ENCODE measurements at regions not wholly inside any gene's neighbourhood (a gene's known extent, or its start where the extent isn't known, plus 50 kb on each side); places are given as distances from the start of the nearest gene placed in this dataset.

- intact Hi-C loops (cut with DNase I), result no loop called here
- H3K4me3 ChIP-seq, result no peak overlapping the region
- no peaks in the 10 kb centered on the region for H3K27me3 ChIP-seq
- WGBS, 2 donors, result 13 to 48% methylated on average over 8 of the region's 8 CpGs
- no peak overlapping the region for H3K27ac ChIP-seq
- no peak for DNase-seq
- H3K9me3 ChIP-seq, result no peaks in the 10 kb centered on the region
- no peak for TF ChIP-seq POLR2A (IDR thresholded peaks at IDR 0.05)
- no peak for TF ChIP-seq CTCF (IDR thresholded peaks at IDR 0.05)
- no peak for TF ChIP-seq POLR2AphosphoS5 (IDR thresholded peaks at IDR 0.05)
- TF ChIP-seq EP300 (IDR thresholded peaks at IDR 0.05), result no peak
- no peaks in the 10 kb centered on the region for H3K4me1 ChIP-seq
- no peaks in the 10 kb centered on the region for H3K36me3 ChIP-seq
These were observed 119.1 kb upstream of the PDE10A start for GRCh38 chr6:165782134-165782533.

- no peaks in the 10 kb centered on the region for H3K36me3 ChIP-seq
- 75 to 85% methylated on average over 3 of the region's 3 CpGs for WGBS, 2 donors
- no peaks in the 10 kb centered on the region for H3K9me3 ChIP-seq
- H3K4me1 ChIP-seq, result no peaks in the 10 kb centered on the region
- TF ChIP-seq POLR2AphosphoS5 (IDR thresholded peaks at IDR 0.05) (no peak), CTCF (IDR thresholded peaks at IDR 0.05) (no peak), EP300 (IDR thresholded peaks at IDR 0.05) (no peak), POLR2A (IDR thresholded peaks at IDR 0.05) (no peak)
- no peaks in the 10 kb centered on the region for H3K27me3 ChIP-seq
- DNase-seq, result no peak
- no peak overlapping the region for H3K4me3 ChIP-seq
- no peak overlapping the region for H3K27ac ChIP-seq
- intact Hi-C loops (cut with DNase I), result no loop called here
These were observed 114.6 kb upstream of the PDE10A start for GRCh38 chr6:165777680-165778079.

- DNase-seq, result no peak
- no peaks in the 10 kb centered on the region for H3K36me3 ChIP-seq
- no peak overlapping the region for H3K4me3 ChIP-seq
- intact Hi-C loops (cut with DNase I), result no loop called here
- no peak overlapping the region for H3K27ac ChIP-seq
- no peaks in the 10 kb centered on the region for H3K4me1 ChIP-seq
- TF ChIP-seq EP300 (IDR thresholded peaks at IDR 0.05) (no peak), POLR2A (IDR thresholded peaks at IDR 0.05) (no peak), CTCF (IDR thresholded peaks at IDR 0.05) (no peak), POLR2AphosphoS5 (IDR thresholded peaks at IDR 0.05) (no peak)
- WGBS, 2 donors, result 36 to 55% methylated on average over 5 of the region's 5 CpGs
- no peaks in the 10 kb centered on the region for H3K9me3 ChIP-seq
- no peaks in the 10 kb centered on the region for H3K27me3 ChIP-seq
These were observed 113.7 kb upstream of the PDE10A start for GRCh38 chr6:165776691-165777090.

- intact Hi-C loops (cut with DNase I), result no loop called here
These were observed 112.7 kb upstream of the PDE10A start for GRCh38 chr6:165775721-165776120.

More at GRCh38 chr6:165775721-165776120, 112.7 kb upstream of the PDE10A start:
- H3K4me3 ChIP-seq, result no peak overlapping the region
- no peaks in the 10 kb centered on the region for H3K36me3 ChIP-seq
- no peaks in the 10 kb centered on the region for H3K9me3 ChIP-seq
- no peak for TF ChIP-seq POLR2AphosphoS5 (IDR thresholded peaks at IDR 0.05)
- TF ChIP-seq POLR2A (IDR thresholded peaks at IDR 0.05), result no peak
- no peak for TF ChIP-seq CTCF (IDR thresholded peaks at IDR 0.05)
- TF ChIP-seq EP300 (IDR thresholded peaks at IDR 0.05), result no peak
- H3K27me3 ChIP-seq, result no peaks in the 10 kb centered on the region
- no peaks in the 10 kb centered on the region for H3K4me1 ChIP-seq
- H3K27ac ChIP-seq, result no peak overlapping the region
- 75 to 77% methylated on average over 3 of the region's 3 CpGs for WGBS, 2 donors
- DNase-seq, result no peak
